Esophagus squamous epithelium (tissue), 4 donors: ENCODE measurements at regions not wholly inside any gene's neighbourhood (a gene's known extent, or its start where the extent isn't known, plus 50 kb on each side); places are given as distances from the start of the nearest gene placed in this dataset.

Experiments
- CTCF ChIP-seq, 6 experiments: fragments of 450-650 bp in 4 of 6; fragments of 200-600 bp in 2 of 6; sonication (generic) in 2 of 6; IDR thresholded peaks; one replicate each; pipeline ENCODE4 v1.5.1; 2016 to 2019; ENCODE audit warnings: antibody characterized with exemption in 6 of 6, mild to moderate bottlenecking in 4 of 6, moderate library complexity in 4 of 6
- POLR2A ChIP-seq, 4 donors: fragments of 450-650 bp; IDR thresholded peaks; one replicate each; pipeline ENCODE4 v1.6.1; 2017; ENCODE audit warnings: antibody characterized with exemption in 4 of 4, mild to moderate bottlenecking in 4 of 4, moderate library complexity in 3 of 4

GRCh38 chr14:22314183-22314820 lies 274.7 kb downstream of the DAD1 start:
- TF ChIP-seq CTCF (IDR thresholded peaks at IDR 0.05) (peak; percentile 17 to 69 (median 53)), POLR2A (IDR thresholded peaks at IDR 0.05) (no peak)
